ENCODE measurements at regions not wholly inside any gene's neighbourhood (a gene's known extent, or its start where the extent isn't known, plus 50 kb on each side); places are given as distances from the start of the nearest gene placed in this dataset.

DNA sequence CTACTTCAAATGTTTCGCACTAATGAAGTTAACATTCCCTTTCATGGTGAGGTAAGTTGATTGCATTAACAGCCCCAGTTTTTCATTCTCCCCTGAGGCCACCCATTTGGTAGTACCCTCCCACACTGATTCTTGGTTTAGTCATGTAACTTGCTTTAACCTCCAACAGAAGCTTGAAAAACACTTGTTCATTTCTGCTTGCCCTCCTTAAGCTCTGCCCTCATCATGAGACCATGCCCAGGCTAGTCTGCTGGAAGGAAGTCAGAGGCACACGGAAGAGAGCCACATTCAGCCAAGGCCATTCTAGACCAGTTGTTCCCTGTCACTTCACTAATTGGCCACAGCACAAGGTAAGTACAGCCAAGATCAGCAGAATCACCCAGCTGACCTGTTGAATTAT, 50.7 kb upstream of the CD44 start:
- no peak for TF ChIP-seq POLR2A (IDR thresholded peaks at IDR 0.05)
- TF ChIP-seq, protein P1, sequence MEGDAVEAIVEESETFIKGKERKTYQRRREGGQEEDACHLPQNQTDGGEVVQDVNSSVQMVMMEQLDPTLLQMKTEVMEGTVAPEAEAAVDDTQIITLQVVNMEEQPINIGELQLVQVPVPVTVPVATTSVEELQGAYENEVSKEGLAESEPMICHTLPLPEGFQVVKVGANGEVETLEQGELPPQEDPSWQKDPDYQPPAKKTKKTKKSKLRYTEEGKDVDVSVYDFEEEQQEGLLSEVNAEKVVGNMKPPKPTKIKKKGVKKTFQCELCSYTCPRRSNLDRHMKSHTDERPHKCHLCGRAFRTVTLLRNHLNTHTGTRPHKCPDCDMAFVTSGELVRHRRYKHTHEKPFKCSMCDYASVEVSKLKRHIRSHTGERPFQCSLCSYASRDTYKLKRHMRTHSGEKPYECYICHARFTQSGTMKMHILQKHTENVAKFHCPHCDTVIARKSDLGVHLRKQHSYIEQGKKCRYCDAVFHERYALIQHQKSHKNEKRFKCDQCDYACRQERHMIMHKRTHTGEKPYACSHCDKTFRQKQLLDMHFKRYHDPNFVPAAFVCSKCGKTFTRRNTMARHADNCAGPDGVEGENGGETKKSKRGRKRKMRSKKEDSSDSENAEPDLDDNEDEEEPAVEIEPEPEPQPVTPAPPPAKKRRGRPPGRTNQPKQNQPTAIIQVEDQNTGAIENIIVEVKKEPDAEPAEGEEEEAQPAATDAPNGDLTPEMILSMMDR (IDR thresholded peaks at IDR 0.05): no peak
